GM12865 (cell line): ENCODE measurements at regions not wholly inside any gene's neighbourhood (a gene's known extent, or its start where the extent isn't known, plus 50 kb on each side); places are given as distances from the start of the nearest gene placed in this dataset.

Experiments
- DNase-seq: peaks from one replicate; pipeline ENCODE4 v3.0.0; 2010; ENCODE audit warnings: low read depth
- H3K4me3 ChIP-seq: 2 replicates; pipeline ENCODE4 v1.5.1; 2011; ENCODE audit warnings: mild to moderate bottlenecking, low read depth, low read length, control low read depth
- TF ChIP-seq, protein P1 (sequence below): IDR thresholded peaks from 2 replicates; pipeline ENCODE4 v1.5.1; 2011; ENCODE audit warnings: low read length, control low read depth, low read depth, inconsistent platforms; ENCODE audit not compliant: insufficient read depth; ENCODE audit errors: missing control alignments

DNA sequence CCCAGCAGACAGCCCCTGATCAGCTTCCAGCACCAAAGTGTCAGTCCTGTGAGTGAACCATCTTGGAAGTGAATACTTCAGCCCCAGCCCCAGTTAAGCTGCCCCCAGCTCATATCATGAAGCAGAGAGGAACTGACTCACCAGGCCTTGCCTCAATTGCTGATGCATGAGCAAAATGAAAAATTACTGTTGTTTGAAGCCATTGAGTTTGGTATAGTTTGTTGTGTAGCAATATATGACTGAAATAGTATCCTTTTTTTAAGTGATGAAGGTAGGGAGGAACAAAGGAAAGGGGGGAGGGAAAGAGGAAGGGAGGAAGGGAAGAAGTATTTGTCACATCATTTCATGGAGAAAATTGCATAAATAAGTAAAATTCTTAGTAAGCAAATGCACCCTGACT, 266.4 kb downstream of the MAFB start:
- no peak overlapping the region for H3K4me3 ChIP-seq
- TF ChIP-seq, protein P1, sequence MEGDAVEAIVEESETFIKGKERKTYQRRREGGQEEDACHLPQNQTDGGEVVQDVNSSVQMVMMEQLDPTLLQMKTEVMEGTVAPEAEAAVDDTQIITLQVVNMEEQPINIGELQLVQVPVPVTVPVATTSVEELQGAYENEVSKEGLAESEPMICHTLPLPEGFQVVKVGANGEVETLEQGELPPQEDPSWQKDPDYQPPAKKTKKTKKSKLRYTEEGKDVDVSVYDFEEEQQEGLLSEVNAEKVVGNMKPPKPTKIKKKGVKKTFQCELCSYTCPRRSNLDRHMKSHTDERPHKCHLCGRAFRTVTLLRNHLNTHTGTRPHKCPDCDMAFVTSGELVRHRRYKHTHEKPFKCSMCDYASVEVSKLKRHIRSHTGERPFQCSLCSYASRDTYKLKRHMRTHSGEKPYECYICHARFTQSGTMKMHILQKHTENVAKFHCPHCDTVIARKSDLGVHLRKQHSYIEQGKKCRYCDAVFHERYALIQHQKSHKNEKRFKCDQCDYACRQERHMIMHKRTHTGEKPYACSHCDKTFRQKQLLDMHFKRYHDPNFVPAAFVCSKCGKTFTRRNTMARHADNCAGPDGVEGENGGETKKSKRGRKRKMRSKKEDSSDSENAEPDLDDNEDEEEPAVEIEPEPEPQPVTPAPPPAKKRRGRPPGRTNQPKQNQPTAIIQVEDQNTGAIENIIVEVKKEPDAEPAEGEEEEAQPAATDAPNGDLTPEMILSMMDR, result no peak
- DNase-seq, result no peak

DNA sequence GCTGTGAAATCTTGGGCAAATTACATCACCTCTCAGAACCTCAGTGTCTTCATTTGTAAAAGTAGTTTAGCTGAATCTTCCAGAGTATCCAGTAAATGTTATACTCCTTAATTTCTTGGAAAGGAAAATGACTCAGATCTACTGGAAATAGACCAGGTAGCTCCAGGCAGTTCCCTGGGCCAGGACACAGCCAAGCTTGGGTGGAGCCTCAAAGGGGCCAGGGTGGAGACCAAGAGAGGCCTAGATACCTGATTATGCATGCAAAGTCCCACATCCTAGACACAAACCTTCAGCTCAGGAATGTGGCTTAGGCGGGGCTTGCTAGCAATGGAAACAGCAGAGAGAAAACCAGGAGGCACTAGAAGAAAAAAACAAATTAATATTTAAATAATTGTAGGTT, 272.8 kb downstream of the MAFB start:
- TF ChIP-seq, protein P1, result no peak
- DNase-seq, result no peak
- no peak overlapping the region for H3K4me3 ChIP-seq

- no peak overlapping the region for H3K4me3 ChIP-seq
- no peak for DNase-seq
- TF ChIP-seq, protein P1, result no peak
These were observed 274.0 kb downstream of the MAFB start for GRCh38 chr20:40414843-40415615.

GRCh38 chr20:40410028-40410427, 279.0 kb downstream of the MAFB start:
- no peak for DNase-seq
- no peak overlapping the region for H3K4me3 ChIP-seq
- TF ChIP-seq, protein P1, result no peak

- no peak for DNase-seq
- TF ChIP-seq, protein P1, result no peak
These were observed 291.6 kb downstream of the MAFB start for GRCh38 chr20:40397467-40397866.

DNA sequence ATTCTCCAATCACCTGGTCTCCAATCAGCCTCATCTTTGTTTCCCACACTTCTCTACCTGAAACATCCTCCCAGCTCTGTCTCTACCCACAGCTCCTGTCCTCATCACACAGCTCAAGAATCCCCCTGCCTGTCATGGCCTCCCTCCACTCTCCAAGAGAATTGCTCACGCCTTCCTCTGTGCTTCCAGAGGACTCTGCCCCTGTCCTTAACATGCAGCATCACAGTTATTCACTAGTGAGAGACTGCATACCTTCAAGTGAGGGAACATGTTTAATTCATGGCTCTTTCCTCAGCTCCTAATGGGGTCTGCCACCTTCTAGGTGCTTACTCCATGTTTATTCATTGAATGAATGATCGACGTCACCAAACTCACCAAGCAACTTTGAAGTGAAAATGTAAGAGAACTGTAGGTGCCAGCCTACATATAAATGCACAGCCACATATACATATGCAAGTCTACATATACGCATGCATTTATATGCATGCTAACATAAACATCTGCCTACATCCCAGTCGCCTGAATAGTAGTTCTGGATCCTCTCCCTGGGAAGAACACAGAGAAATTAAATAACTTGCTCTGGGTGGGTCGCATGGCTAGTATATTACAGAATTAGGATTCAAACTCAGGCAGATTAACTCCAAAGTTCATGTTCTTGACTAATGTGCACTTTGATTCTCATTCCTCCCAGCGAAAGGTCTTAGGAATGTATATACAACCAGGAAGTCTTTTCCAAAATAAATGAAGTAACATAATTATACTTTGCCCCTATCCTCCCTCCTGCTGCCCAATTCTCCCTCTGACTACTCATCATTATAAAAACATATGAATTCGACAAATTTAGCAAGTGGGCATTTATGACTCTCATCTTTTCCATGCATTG, 295.6 kb downstream of the MAFB start:
- DNase-seq, result no peak
- H3K4me3 ChIP-seq, result no peak overlapping the region
- TF ChIP-seq, protein P1, result no peak

More at GRCh38 chr20:40397467-40397866, 291.6 kb downstream of the MAFB start:
- no peak overlapping the region for H3K4me3 ChIP-seq
